Right lobe of liver (tissue), 6 donors: ENCODE measurements at regions not wholly inside any gene's neighbourhood (a gene's known extent, or its start where the extent isn't known, plus 50 kb on each side); places are given as distances from the start of the nearest gene placed in this dataset.

Experiments
- ATAC-seq, 4 donors: fragments of 200-7000 bp; cut with Tn5 transposase; one replicate each; pipeline ENCODE4 v1.9.1; 2020; ENCODE audit warnings: mild to moderate bottlenecking in 4 of 4, moderate library complexity in 4 of 4
- DNase-seq, 3 donors: peaks; one replicate each; pipeline ENCODE4 v3.0.0-alpha.2; 2020
- H3K27ac ChIP-seq, 3 donors: fragments of 200-600 bp; one replicate each; pipeline ENCODE4 v1.8.0; 2022
- H3K27me3 ChIP-seq, 2 donors: fragments of 200-600 bp; one replicate each; pipeline ENCODE4 v1.8.0; 2022
- H3K36me3 ChIP-seq, 4 donors: fragments of 200-600 bp; sonication (generic) in 1 of 4; one replicate each; pipeline versions ENCODE4 v1.5.1 to v1.8.0; 2017 to 2022; ENCODE audit warnings: control low read depth in 1 of 4
- H3K4me1 ChIP-seq, 4 donors: fragments of 200-600 bp; sonication (generic) in 1 of 4; one replicate each; pipeline versions ENCODE4 v1.5.1 to v1.8.0; 2017 to 2022; ENCODE audit warnings: control low read depth in 1 of 4
- H3K4me3 ChIP-seq, 3 donors: fragments of 200-600 bp; one replicate each; pipeline ENCODE4 v1.8.0; 2022
- H3K9me3 ChIP-seq, 4 donors: fragments of 200-600 bp; sonication (generic) in 1 of 4; one replicate each; pipeline versions ENCODE4 v1.5.1 to v1.8.0; 2017 to 2022; ENCODE audit warnings: control low read depth in 1 of 4
- CTCF ChIP-seq, 4 donors: fragments of 200-600 bp in 3 of 4; fragments of 450-650 bp in 1 of 4; IDR thresholded peaks; one replicate each; pipeline versions ENCODE4 v1.5.1 to v1.8.0; 2016 to 2022; ENCODE audit warnings: antibody characterized with exemption in 4 of 4, mild to moderate bottlenecking in 2 of 4
- POLR2A ChIP-seq: fragments of 450-650 bp; IDR thresholded peaks from one replicate; pipeline ENCODE4 v1.6.1; 2017; ENCODE audit warnings: antibody characterized with exemption, mild to moderate bottlenecking
- WGBS: methylation state at CpG from one replicate; pipeline ENCODE4 v1.1.6; 2018; ENCODE audit warnings: low coverage, low lambda C conversion rate; ENCODE audit not compliant: insufficient coverage; ENCODE audit errors: missing lambda C conversion rate; 5-methylcytosine and 5-hydroxymethylcytosine counted together
- intact Hi-C, 2 donors: fragments of 100-400 bp; cut with DNase I; formaldehyde crosslinking; loops; one replicate each; pipeline versions ENCODE4 v1.11.2 to v1.14.1; 2022
- donor health status: DM: no; HTN: yes; CAD: no.
- donor health status: DM: no; HTN: no; CAD: no.
- donor health status: DM: no; HTN: no; CAD: no.
- donor health status: DM: no; HTN: yes; CAD: no.
- donor health status: DM: no; HTN: yes; CAD: no.

GRCh38 chr14:65332141-65332871 lies 80.2 kb upstream of the FUT8 start:
- WGBS = 78% methylated on average over 2 of the region's 2 CpGs

DNA sequence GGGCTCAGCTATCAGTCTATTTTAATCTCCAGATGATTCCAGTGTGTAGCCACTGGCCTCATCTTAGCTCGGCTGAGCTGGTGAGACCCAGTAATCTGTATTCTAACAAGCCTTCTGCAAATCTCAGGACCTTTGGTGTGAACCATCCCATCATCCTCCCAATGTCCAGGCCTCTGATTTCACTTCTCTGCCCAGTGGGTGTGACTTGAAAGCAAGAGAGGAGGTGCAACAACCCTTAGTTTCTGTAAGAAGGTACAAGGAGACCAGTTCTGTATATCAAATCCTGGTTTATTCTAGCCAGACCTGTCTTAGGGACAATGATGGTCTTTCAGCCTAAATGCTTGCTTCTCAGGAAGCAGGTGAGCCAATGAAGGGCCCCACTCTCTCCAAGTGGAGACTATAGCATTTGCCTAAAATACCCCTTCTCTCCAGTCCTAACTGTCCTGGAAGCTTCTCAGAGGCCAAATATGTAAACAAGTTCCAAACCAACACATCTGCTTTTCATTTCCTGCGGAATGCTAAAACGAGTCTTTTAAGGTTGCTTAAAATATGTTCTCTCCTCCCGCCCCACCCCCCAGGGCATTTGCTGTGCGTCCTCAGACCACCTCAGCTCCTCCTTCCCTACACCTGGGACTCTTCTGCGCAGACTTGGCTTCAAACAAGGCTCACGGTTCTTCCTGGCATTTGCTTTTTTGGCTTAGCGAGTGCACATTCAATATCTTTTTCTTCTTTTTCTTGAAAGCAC lies 78.4 kb upstream of the FUT8 start:
- TF ChIP-seq POLR2A (no peak), CTCF (IDR thresholded peaks at IDR 0.05) (no peak)
- no peaks in the 10 kb centered on the region for H3K36me3 ChIP-seq

More at GRCh38 chr14:65332141-65332871, 80.2 kb upstream of the FUT8 start:
- intact Hi-C loops = no loop called here
- no peaks in the 10 kb centered on the region for H3K4me1 ChIP-seq
- no peaks in the 10 kb centered on the region for H3K9me3 ChIP-seq
- no peaks in the 10 kb centered on the region for H3K27me3 ChIP-seq
- TF ChIP-seq POLR2A = no peak
- TF ChIP-seq CTCF (IDR thresholded peaks at IDR 0.05) = no peak
- H3K36me3 ChIP-seq = no peaks in the 10 kb centered on the region
- DNase-seq (no peak), ATAC-seq (peak in 3 of 4 donors; percentile 30 to 63 (median 43))
- no peak overlapping the region for H3K4me3 ChIP-seq
- no peak overlapping the region for H3K27ac ChIP-seq

DNA sequence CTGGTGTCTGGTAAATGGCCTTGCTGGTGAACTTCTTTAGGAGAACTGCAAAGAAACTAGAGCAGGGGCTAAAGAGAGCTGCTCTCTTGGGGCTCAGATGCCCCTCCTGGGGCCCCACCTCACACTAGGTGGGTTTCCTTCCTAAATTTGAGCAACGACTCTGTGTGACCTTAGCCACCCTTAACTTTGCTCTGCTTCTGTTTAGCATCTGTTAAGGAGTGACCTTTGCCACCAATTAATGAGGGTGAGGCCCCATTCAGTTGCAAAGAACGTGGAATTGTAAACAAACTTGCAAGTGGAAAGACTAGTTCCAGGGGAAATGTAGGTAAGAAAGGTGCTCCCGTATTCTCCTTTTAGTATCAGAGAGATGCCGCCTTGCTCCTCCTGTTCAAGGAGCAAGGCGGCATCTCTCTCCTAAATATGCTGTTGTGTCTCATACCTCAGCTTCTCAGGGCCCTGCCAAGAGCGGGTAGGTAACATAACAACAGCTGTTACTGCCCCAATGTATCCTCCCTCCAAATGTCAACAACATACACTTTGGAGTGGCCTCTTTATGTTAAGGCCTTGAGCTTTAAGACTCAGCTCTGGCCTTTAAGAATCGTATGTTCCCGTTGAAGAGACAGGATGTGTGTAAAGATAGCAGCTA lies 77.6 kb upstream of the FUT8 start:
- intact Hi-C loops = no loop called here
- ATAC-seq = no peak

More for the DNA sequence above, 78.4 kb upstream of the FUT8 start:
- no peaks in the 10 kb centered on the region for H3K27me3 ChIP-seq
- no peaks in the 10 kb centered on the region for H3K4me1 ChIP-seq
- intact Hi-C loops = no loop called here
- no peak overlapping the region for H3K4me3 ChIP-seq
- DNase-seq (no peak), ATAC-seq (peak in 1 of 4 donors; percentile 11)
- WGBS = 39% methylated on average over 8 of the region's 8 CpGs
- H3K9me3 ChIP-seq = no peaks in the 10 kb centered on the region
- H3K27ac ChIP-seq = no peak overlapping the region

More for the DNA sequence above, 77.6 kb upstream of the FUT8 start:
- Histone ChIP-seq H3K4me3 (no peak overlapping the region), H3K36me3 (no peaks in the 10 kb centered on the region), H3K27me3 (no peaks in the 10 kb centered on the region), H3K27ac (no peak overlapping the region), H3K4me1 (no peaks in the 10 kb centered on the region), H3K9me3 (no peaks in the 10 kb centered on the region)
- DNase-seq = no peak
- TF ChIP-seq POLR2A = no peak
- no peak for TF ChIP-seq CTCF (IDR thresholded peaks at IDR 0.05)
- 40% methylated on average over 8 of the region's 8 CpGs for WGBS
